IMR-90 (cell line): ENCODE measurements at regions not wholly inside any gene's neighbourhood (a gene's known extent, or its start where the extent isn't known, plus 50 kb on each side); places are given as distances from the start of the nearest gene placed in this dataset.
A peak's percentile ranks its signal among the peaks of the same experiment; 100 is the strongest.

ENCODE experiments used
- ATAC-seq: fragments of 200-7000 bp; cut with Tn5 transposase; 2 replicates; pipeline ENCODE4 v1.9.1; 2020; ENCODE audit warnings: low read depth, mild to moderate bottlenecking, moderate library complexity
- BruUV-seq: library from RNA; stranded (reverse); fragments of 400-500 nt; replicated peaks from 2 replicates; lab custom pipeline; 2021; lab: Mats Ljungman, UMichigan
- CTCF ChIA-PET: fragments of 300-600 bp; formaldehyde crosslinking; extraction: SDS; loops from one replicate; lab custom pipeline; 2021; ENCODE audit warnings: antibody characterized with exemption; lab: Yijun Ruan, JAX
- POLR2A ChIA-PET: fragments of 300-600 bp; sonication (Branson Sonifier 250); formaldehyde crosslinking; loops from one replicate; lab custom pipeline; 2022; ENCODE audit warnings: antibody characterized with exemption; ENCODE audit not compliant: unreplicated experiment; lab: Charles Lee
- DNase-seq: peaks from one replicate; pipeline ENCODE4 v3.0.0; 2013
- H2AFZ ChIP-seq: replicated peaks from 2 replicates; pipeline ENCODE3; 2013; ENCODE audit warnings: low read length, mild to moderate bottlenecking; ENCODE audit not compliant: poor library complexity
- H2AK5ac ChIP-seq: 2 replicates; pipeline ENCODE4 v1.6.1; 2013; ENCODE audit warnings: low read depth, low read length, inconsistent platforms
- H2AK9ac ChIP-seq: replicated peaks from 2 replicates; pipeline ENCODE3; 2013; ENCODE audit warnings: mild to moderate bottlenecking, low read depth, low read length, moderate library complexity; ENCODE audit not compliant: poor library complexity
- H2BK120ac ChIP-seq: 2 replicates; pipeline ENCODE4 v1.6.1; 2013; ENCODE audit warnings: low read depth, low read length, inconsistent platforms
- H2BK15ac ChIP-seq: 3 replicates; pipeline ENCODE4 v1.6.1; 2013; ENCODE audit warnings: low read depth, low read length, inconsistent platforms
- H2BK20ac ChIP-seq: 2 replicates; pipeline ENCODE4 v1.6.1; 2013; ENCODE audit warnings: low read depth, mild to moderate bottlenecking, inconsistent platforms, low read length, moderate library complexity
- H2BK5ac ChIP-seq: 2 replicates; pipeline ENCODE4 v1.6.1; 2013; ENCODE audit warnings: mild to moderate bottlenecking, low read depth, low read length, inconsistent platforms; ENCODE audit not compliant: poor library complexity, severe bottlenecking
- H3K14ac ChIP-seq: replicated peaks from 2 replicates; pipeline ENCODE4 v1.6.1; 2013; ENCODE audit warnings: low read depth, low read length, inconsistent platforms
- H3K18ac ChIP-seq: 2 replicates; pipeline ENCODE4 v1.6.1; 2013; ENCODE audit warnings: low read depth, low read length, control low read depth
- H3K23ac ChIP-seq: 2 replicates; pipeline ENCODE4 v1.6.1; 2013; ENCODE audit warnings: low read depth, low read length, inconsistent platforms
- H3K27ac ChIP-seq: 2 replicates; pipeline ENCODE4 v1.5.1; 2013; ENCODE audit warnings: mild to moderate bottlenecking, control low read depth, low read length; ENCODE audit not compliant: insufficient read depth
- H3K27me3 ChIP-seq: 2 replicates; pipeline ENCODE4 v1.6.1; 2013; ENCODE audit warnings: low read length; ENCODE audit not compliant: control insufficient read depth, insufficient read depth
- H3K36me3 ChIP-seq: 2 replicates; pipeline ENCODE4 v1.6.1; 2013; ENCODE audit warnings: low read length, mixed read lengths; ENCODE audit not compliant: control insufficient read depth, insufficient read depth
- H3K4ac ChIP-seq: 2 replicates; pipeline ENCODE4 v1.6.1; 2013; ENCODE audit warnings: low read depth, low read length, inconsistent platforms
- H3K4me1 ChIP-seq: 2 replicates; pipeline ENCODE4 v1.6.1; 2013; ENCODE audit warnings: low read length, mixed read lengths; ENCODE audit not compliant: control insufficient read depth, insufficient read depth
- H3K4me2 ChIP-seq: 2 replicates; pipeline ENCODE4 v1.6.1; 2013; ENCODE audit warnings: low read depth, mild to moderate bottlenecking, control low read depth, low read length, moderate library complexity
- H3K4me3 ChIP-seq: 2 replicates; pipeline ENCODE4 v1.5.1; 2013; ENCODE audit warnings: low read depth, mild to moderate bottlenecking, control low read depth, low read length, moderate library complexity; ENCODE audit not compliant: insufficient read depth
- H3K56ac ChIP-seq: 2 replicates; pipeline ENCODE4 v1.6.1; 2013; ENCODE audit warnings: low read length, inconsistent platforms; ENCODE audit not compliant: insufficient read depth; ENCODE audit errors: extremely low read depth
- H3K79me1 ChIP-seq, 2 experiments: 2 replicates each; pipeline ENCODE4 v1.6.1; 2013; ENCODE audit warnings: low read length in 2 of 2, inconsistent platforms in 1 of 2, low read depth in 1 of 2
- H3K9ac ChIP-seq: 2 replicates; pipeline ENCODE4 v1.6.1; 2013; ENCODE audit warnings: low read depth, low read length, control low read depth
- H3K9me1 ChIP-seq: 2 replicates; pipeline ENCODE4 v1.6.1; 2013; ENCODE audit warnings: low read length, inconsistent platforms; ENCODE audit not compliant: insufficient read depth
- H3K9me3 ChIP-seq: 2 replicates; pipeline ENCODE4 v1.6.1; 2013; ENCODE audit warnings: low read length; ENCODE audit not compliant: control insufficient read depth, insufficient read depth
- H4K20me1 ChIP-seq: 2 replicates; pipeline ENCODE4 v1.6.1; 2013; ENCODE audit warnings: low read length, inconsistent platforms; ENCODE audit not compliant: insufficient read depth
- H4K5ac ChIP-seq: 2 replicates; pipeline ENCODE4 v1.6.1; 2013; ENCODE audit warnings: mild to moderate bottlenecking, low read depth, low read length, control low read depth
- H4K8ac ChIP-seq, 2 experiments: 2 replicates each; pipeline ENCODE4 v1.6.1; 2013; ENCODE audit warnings: low read depth in 2 of 2, low read length in 2 of 2, control low read depth in 1 of 2, inconsistent platforms in 1 of 2
- H4K91ac ChIP-seq: 2 replicates; pipeline ENCODE4 v1.6.1; 2013; ENCODE audit warnings: low read depth, low read length, inconsistent platforms; ENCODE audit not compliant: insufficient read depth
- CEBPB ChIP-seq: IDR thresholded peaks from 2 replicates; pipeline ENCODE4 v1.6.1; 2012; ENCODE audit warnings: low read depth, low read length, improper control_type of control experiment
- ELK1 ChIP-seq: fragments of 150-350 bp; IDR thresholded peaks from 2 replicates; pipeline ENCODE4 v1.6.1; 2016; ENCODE audit warnings: low read depth, mild to moderate bottlenecking, low read length, moderate library complexity, borderline replicate concordance
- MAFK ChIP-seq: IDR thresholded peaks from 2 replicates; pipeline ENCODE4 v1.6.1; 2012; ENCODE audit warnings: low read depth, low read length, improper control_type of control experiment
- WGBS, 2 experiments: methylation state at CpG; one replicate each; pipeline versions ENCODE4 v1.1.5 to v1.1.7; 2013; ENCODE audit warnings: missing lambda C conversion rate in 2 of 2; ENCODE audit not compliant: insufficient read length in 1 of 2; ENCODE audit errors: extremely low coverage in 2 of 2; 5-methylcytosine and 5-hydroxymethylcytosine counted together
- dilution Hi-C: fragments of 300-500 bp; cut with HindIII; formaldehyde crosslinking; loops from one replicate; pipeline ENCODE4 v1.14.3; 2018; ENCODE audit warnings: low sequenced_read_pairs; ENCODE audit not compliant: unreplicated experiment
- in situ Hi-C: fragments of 300-500 bp; cut with MboI; formaldehyde crosslinking; loops from 3 replicates; pipeline ENCODE4 v1.14.3; 2019; ENCODE audit warnings: low sequenced_read_pairs, inconsistent platforms, mixed read lengths
- intact Hi-C: fragments of 100-400 bp; cut with micrococcal nuclease; formaldehyde crosslinking; loops from 2 replicates; pipeline ENCODE4 v1.10.0; 2022

DNA sequence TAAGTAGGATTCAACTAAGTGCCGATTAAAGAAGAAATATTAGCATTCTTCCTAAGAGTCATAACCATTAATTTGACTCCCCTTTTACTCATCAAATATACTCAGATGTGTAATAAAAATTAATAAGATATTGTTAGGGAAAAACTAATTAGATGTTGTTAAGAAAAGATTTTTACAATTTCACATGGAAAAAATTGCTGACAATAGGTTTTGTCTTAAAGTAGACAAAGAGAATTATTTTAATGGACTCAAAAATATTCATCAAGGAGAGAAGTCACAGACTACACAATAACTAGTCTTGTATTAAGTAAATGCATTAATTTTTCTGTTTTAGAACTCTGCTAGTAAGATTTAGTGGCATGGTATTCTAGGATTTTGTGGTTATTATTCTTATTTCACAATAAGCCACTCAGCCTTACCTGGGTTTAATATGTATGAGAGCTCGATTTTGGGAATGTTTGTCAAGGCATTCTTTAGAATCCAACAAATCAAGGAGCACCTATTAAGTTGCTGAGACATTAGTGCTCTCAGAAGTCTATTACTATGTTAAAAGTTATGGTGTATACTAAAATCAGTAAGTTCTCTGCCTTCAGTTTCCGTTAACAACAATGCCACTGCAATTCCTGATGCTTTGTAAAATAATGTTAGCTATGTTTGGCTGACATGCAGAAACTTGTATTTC lies 110.2 kb upstream of the UGT8 start:
- TF ChIP-seq CEBPB (no peak), ELK1 (no peak), MAFK (peak; percentile 61)
- no peak for DNase-seq
- H2AK9ac ChIP-seq, result no peak overlapping the region
- H2AFZ ChIP-seq, result no peak overlapping the region
- H3K9me3 ChIP-seq, result no peaks in the 10 kb centered on the region
- no peak overlapping the region for H3K4me2 ChIP-seq
- no peak overlapping the region for H2AK5ac ChIP-seq
- H2BK5ac ChIP-seq, result no peak overlapping the region
- H3K18ac ChIP-seq, result no peak overlapping the region
- H3K27me3 ChIP-seq, result no peaks in the 10 kb centered on the region
- H3K4ac ChIP-seq, result no peak overlapping the region
- no peaks in the 10 kb centered on the region for H3K4me1 ChIP-seq
- dilution Hi-C loops (no loop called here), intact Hi-C loops (no loop called here), in situ Hi-C loops (no loop called here)
- H2BK120ac ChIP-seq, result no peak overlapping the region
- H3K9me1 ChIP-seq, result no peaks in the 10 kb centered on the region
- no peak overlapping the region for H2BK20ac ChIP-seq
- H4K5ac ChIP-seq, result no peak overlapping the region
- ChIA-PET CTCF (interaction anchor here (0.6 kb wide), 1 partner anchor 1112 kb away, joined by 5 read pairs; no protein-coding TSS in a partner anchor), POLR2A (no interaction called here)
- no peak overlapping the region for H2BK15ac ChIP-seq
- no peak overlapping the region for H3K23ac ChIP-seq
- no peak overlapping the region for H3K56ac ChIP-seq
- H3K27ac ChIP-seq, result no peak overlapping the region
- no peak overlapping the region for H4K8ac ChIP-seq
- H3K79me1 ChIP-seq, result no peaks in the 10 kb centered on the region
- H3K14ac ChIP-seq, result no peak overlapping the region
- no peaks in the 10 kb centered on the region for H4K20me1 ChIP-seq
- no peak overlapping the region for H3K9ac ChIP-seq
- no peak overlapping the region for H4K91ac ChIP-seq
- no TSS peak for BruUV-seq
- no peak for ATAC-seq
- no peaks in the 10 kb centered on the region for H3K36me3 ChIP-seq
- WGBS, 2 experiments, result no CpG with 5 or more reads among the region's 3 CpGs
- no peak overlapping the region for H3K4me3 ChIP-seq
